GM12891 (cell line): ENCODE measurements at regions not wholly inside any gene's neighbourhood (a gene's known extent, or its start where the extent isn't known, plus 50 kb on each side); places are given as distances from the start of the nearest gene placed in this dataset.

Source experiments
- POLR2A ChIP-seq: IDR thresholded peaks from 2 replicates; pipeline ENCODE4 v1.6.1; 2011; ENCODE audit warnings: low read depth, low read length, control low read depth
- POLR2AphosphoS5 ChIP-seq: IDR thresholded peaks from 2 replicates; pipeline ENCODE4 v1.6.1; 2011; ENCODE audit warnings: low read depth, low read length, control low read depth
- POU2F2 ChIP-seq: IDR thresholded peaks from 2 replicates; pipeline ENCODE4 v1.6.1; 2011; ENCODE audit warnings: low read depth, mild to moderate bottlenecking, control low read depth, low read length, moderate library complexity
- SPI1 ChIP-seq: IDR thresholded peaks from 2 replicates; pipeline ENCODE4 v1.6.1; 2011; ENCODE audit warnings: low read depth, low read length, control low read depth
- TAF1 ChIP-seq: IDR thresholded peaks from 2 replicates; pipeline ENCODE4 v1.6.1; 2011; ENCODE audit warnings: low read depth, low read length, control low read depth

DNA sequence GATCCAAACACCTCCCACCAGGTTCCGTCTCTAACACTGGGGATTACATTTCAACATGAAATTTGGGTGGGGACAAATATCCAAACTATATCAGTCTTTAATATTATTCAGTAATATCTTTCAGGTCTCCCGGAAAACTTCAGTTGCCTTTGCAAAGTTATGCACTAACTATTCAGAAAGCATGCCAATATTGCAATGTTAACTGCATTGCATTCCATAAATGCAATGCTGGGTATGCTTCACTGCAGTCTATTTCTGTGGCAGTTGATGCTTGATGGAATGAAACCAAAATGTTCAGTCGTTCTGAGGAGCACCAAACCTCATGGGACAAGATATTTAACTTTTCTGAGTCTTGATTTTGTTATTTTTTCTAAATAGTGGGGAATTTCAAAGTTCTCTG lies 147.5 kb downstream of the SLC16A9 start:
- TF ChIP-seq SPI1 (no peak), POLR2A (no peak), POLR2AphosphoS5 (no peak), TAF1 (no peak), POU2F2 (no peak)
